Skeletal muscle cell (primary cell): ENCODE measurements at regions not wholly inside any gene's neighbourhood (a gene's known extent, or its start where the extent isn't known, plus 50 kb on each side); places are given as distances from the start of the nearest gene placed in this dataset.

Experiments used
- DNase-seq: peaks from one replicate; pipeline ENCODE4 v3.0.0-alpha.2; 2010; ENCODE audit warnings: low read depth
- H3K4me3 ChIP-seq: 2 replicates; pipeline ENCODE4 v1.5.1; 2011; ENCODE audit warnings: low read depth, mild to moderate bottlenecking, control low read depth, low read length, moderate library complexity

DNA sequence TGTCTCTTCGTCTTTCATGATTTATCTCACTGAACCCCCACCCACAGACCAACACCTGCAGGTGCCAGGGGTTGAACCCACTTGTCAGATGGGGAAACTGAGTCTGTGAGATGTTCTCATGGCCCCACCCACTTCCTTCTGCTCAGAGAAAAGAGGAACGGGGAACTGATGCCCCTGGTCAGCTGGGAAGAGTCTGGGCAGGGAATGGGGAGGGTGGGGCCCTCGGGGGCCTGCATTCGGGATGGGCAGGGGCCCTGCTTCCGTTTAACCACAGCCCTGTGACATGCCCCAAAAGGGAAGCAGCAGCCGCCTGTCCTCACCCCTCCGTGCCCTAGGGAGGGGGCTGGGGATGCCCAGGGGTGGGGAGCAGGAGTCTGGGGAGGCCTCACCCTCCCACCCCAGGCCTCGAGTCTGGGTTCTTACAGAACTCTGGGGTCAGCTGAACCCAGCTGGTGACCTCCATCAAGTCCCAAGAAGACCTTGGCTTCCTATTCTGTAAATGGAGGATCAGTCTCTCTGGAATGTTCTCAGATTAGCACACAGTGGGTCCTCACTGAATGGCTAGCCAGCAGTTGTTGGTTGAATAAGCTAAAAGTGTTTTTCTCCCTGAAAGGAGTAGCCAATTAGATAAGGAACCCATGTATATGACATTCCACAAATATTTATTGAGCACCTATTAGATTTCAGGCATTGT is 81.5 kb downstream of the CEBPB start:
- H3K4me3 ChIP-seq, result no peak overlapping the region
- DNase-seq, result no peak

DNA sequence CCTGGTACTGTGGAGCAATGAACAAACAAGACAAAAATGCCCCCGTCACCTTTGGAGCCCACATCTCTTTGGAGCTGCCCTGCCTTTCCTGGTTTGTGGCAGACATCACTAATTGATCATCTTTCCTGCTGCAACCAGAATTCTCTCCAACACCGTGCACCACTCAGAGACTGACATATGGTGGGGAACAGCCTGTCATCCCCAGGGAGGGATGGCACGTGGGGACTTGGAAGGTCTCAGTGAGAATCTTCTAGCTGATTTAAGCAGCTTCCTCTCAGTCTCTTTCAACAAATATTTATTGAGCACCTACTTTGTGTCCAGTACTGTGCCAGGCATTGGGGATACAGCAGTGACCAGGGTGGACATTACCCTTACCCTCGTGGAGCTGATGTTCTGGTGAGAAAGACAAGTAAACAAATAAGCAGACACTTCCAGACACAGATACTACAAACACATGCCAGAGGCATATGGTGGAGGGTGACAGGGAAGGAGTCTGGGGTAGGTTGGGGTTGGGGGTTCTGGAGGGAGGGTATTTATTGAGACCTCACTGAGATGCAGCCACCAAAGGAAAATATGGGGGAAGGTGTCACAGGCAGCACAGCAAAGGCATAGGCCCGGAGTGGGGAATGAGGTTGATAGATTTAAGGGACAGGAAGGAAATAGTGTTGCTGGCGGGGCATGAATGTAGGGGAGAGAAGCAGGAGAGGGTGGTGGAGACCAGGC is 82.3 kb downstream of the CEBPB start:
- no peak for DNase-seq

DNA sequence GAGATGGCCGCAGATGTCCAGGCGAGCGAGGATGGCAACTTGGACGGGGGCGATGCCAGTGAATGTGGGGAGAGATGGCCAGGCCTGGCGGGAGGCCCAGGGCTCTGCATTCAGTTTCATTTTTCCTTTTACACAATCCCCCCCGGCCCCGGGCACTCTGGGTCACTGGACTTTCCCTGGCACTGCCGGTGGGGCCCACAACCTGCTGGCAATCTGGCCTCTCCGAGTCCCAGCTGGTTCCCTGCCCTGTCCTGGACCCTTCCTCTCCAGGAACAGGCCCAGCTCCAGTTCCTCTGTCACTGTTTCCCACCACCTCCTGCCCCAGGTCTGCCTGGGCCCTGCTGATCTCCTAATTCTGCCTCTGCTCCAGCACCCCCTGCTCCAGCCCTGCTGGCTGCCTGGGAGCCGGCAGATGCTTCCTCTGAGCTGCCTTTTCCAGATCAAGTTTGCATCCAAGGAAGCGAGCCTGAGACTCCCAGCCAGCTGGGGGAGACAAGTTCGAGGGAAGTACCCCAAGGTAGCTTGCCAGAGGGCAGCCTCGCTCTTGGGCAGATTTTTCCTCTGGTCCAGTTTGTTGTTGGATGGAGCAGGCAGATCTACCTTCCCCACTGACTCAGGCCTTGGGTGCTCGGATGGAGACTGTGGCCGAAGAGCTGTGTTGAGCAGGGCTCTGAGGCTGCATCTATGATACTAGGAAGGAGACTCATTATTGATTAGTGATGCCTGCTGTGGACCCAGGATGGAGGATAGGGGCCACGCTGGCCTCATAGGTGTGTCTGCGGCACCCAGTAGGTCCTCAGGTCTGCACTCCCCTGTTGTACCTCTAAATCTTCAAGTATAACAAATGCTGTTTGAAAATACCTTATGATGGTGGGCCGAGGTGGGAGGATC is 83.2 kb downstream of the CEBPB start:
- no peak overlapping the region for H3K4me3 ChIP-seq
- DNase-seq, result no peak

More for the DNA sequence above, 82.3 kb downstream of the CEBPB start:
- no peak overlapping the region for H3K4me3 ChIP-seq

DNA sequence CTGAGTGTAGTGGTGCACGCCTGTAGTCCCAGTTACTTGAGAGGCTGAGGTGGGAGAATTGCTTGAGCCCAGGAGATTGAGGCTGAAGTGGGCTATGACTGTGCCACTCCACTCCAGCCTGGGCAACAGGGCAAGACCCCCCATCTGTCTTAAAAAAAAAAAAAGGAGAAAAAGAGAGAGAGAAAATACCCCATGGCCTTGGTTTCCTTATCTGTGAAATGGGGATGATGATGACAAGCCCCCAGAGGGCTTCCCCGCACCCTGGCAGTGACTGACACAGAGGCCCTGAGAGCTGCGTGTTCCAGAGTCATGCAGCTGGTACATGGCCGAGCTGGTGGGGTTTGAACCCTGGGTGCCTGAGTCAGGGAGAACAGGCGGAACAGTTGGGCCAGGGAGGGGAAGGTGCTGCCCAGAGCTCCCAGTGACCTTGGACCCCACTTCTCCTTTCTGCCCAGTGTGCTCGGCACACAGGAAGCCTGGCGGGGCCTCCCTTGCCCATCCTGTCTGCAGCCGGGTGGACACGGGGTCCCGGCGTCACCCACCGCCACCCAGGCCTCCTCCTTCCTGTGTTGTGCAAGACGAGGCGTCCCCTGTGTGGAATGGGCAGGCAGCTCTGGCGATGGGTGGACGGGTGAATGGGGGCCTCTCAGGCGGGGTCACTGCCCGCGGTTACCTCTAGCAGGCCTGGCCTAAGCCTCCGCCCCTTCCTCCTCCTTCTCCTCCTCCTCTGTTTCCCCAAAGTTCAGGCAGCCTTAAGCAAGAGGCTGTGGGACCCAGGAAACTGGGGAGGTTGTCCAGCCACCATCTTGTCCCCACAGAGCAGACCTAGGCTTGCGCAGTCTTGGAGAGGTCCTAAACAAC is 84.2 kb downstream of the CEBPB start:
- DNase-seq, result no peak
- H3K4me3 ChIP-seq, result no peak overlapping the region

DNA sequence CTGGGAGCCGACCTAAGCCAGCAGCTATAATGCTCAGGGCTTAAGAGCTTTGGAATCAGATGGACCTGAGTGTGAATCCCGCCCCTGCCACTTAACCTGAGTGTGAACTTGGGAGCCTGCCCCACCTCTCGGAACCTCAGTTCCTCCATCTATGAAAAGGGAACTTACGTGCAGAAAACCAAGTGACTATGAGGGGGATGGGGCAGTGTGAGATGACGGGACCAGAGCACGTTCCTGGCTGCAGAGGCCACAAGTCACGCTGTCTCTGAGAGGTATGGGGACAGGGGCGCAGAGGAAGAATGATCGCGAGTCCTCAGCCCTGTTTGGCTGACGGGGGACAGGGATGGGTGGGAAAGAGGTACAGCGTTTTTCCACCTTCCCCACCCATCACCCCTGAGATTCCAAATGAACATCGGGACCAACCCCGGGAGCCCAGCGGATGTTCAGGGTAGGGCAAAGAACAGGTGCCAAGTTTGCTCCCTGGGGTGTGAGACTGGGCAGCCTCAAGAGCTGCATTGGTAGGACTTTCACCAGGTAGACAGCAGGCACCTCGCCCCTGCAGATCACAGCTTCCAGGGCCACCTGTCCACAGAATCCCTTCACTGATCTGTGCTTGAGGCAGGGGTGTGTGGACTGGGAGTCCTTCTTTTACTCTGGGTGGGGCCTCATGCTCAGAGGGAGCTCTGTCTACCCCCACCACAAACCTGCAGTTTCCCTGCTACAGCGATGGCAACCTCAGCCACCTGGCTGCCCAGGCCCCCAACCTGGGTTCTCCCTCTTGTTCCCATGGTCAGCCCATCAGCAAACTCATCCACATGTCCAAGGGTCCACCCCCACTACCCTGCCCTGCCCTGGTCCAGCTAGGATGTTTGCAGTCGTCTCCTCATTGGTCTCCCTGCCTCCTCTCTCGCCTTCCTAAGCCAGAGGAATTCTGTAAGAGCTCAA is 85.8 kb downstream of the CEBPB start:
- H3K4me3 ChIP-seq, result no peak overlapping the region
- DNase-seq, result no peak

DNA sequence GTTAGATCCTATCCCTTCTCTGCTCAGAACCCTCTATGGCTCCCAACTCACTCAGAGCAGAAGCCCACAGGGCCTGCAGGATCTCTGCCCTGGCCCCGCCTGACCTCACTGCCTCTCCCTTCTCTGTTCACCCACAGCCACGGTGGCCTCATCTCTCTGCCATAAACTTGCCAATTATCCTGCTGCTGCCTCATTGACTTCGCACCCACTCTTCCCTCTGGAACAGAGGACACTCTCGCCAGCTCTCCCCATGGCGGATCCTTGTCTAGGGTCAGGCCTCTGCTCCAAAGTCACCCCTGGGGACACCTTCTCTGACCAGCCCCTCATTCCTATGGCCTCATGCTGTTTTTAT is 86.4 kb downstream of the CEBPB start:
- no peak overlapping the region for H3K4me3 ChIP-seq
- DNase-seq, result no peak

DNA sequence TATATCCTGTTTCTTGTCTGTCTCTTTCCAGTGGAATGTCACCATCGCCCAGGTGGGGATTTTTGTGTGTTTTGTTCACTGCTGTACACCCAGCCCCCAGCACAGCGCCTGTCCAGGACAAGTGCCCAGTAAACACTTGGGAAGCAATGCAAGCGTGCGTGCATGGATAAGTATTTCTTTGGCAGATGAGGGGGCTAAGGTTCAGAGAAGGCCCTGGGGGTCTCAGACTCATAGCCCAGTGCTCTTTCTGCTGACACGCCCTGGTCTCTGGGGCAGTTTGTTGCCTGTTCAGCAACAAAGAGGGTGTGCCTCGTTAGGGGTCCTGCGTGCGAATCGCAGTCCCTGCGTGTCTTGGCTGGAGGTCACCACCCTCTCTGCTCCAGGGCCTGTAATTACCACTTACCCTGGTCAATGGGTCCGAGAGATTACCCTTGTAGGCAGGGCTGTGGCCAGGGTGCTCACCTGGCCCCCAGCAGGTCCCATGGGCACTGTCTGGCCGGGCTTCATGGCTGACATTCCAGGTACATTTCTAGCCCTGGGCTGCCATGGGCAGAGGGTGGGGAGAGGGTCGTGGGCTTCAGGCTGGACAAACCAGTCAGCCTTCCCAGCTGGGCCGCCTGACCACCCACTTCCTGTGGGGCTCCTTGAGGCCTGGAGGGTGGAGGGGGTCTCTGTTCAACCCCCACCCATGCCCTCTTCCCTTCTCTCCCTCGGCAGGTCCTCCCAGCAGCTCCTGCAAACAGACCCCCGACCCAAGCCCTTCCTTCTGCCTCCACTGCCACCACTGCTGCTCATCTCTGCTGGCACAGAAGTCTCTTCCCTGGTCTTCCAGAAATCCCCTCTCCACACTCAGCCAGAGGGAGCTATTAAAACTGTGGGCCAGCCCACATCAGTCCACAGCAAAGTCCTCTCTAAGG is 87.1 kb downstream of the CEBPB start:
- DNase-seq, result no peak
- H3K4me3 ChIP-seq, result no peak overlapping the region

DNA sequence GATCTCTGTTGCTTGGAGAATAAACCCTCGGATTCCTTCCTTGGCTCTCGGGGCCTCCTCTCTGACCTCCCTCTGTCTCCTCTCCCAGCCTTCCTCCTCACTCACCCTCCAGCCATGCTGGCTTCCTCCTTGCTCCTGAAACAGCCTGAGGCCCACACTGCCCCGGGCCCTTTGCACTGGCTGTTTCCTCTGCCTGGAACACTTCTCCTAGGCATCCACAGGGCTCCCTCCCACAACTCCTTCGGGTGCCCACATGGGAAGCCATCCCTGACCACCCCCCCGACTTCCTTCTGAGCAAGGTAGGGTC is 87.7 kb downstream of the CEBPB start:
- H3K4me3 ChIP-seq, result no peak overlapping the region
- no peak for DNase-seq

DNA sequence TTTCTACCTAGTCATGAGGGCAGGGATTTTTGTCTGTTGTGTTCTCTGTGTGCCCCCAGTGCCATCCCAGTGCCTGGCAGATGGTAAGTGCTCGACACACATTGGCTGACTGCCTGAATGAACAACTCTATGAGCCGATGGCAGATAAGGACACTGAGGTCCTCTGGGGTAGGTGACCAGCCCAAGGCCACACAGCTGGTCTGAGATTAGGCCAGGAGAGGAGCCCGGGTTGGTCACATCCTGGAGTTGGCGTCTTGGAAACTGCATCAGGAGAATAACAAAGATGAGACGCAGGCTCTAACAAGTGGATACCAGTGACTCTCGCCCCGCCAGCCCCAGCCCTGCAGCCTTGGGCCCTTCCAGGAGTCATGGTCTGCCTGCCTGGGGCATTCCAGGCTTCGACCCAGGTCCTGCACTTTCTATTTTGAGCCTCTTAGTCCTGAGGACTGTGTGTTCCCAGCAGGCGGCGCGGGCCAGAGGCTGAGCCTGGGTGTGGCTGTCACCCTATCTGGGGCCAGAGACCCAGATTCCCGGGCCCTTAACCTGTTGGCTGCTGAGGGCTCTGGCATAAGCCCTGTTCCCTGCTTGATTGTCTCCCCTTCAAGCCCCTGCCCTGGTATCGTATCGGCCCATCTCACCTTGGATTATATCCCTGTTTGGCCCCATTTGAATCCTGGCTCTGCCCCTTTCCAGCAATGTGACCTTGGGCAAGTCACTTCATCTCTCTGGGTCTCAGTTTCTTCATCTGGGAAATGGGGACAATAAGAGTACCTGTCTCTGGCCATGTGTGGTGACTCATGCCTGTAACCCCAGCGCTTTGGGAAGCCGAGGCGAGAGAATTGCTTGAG is 88.3 kb downstream of the CEBPB start:
- DNase-seq, result no peak
- no peak overlapping the region for H3K4me3 ChIP-seq

DNA sequence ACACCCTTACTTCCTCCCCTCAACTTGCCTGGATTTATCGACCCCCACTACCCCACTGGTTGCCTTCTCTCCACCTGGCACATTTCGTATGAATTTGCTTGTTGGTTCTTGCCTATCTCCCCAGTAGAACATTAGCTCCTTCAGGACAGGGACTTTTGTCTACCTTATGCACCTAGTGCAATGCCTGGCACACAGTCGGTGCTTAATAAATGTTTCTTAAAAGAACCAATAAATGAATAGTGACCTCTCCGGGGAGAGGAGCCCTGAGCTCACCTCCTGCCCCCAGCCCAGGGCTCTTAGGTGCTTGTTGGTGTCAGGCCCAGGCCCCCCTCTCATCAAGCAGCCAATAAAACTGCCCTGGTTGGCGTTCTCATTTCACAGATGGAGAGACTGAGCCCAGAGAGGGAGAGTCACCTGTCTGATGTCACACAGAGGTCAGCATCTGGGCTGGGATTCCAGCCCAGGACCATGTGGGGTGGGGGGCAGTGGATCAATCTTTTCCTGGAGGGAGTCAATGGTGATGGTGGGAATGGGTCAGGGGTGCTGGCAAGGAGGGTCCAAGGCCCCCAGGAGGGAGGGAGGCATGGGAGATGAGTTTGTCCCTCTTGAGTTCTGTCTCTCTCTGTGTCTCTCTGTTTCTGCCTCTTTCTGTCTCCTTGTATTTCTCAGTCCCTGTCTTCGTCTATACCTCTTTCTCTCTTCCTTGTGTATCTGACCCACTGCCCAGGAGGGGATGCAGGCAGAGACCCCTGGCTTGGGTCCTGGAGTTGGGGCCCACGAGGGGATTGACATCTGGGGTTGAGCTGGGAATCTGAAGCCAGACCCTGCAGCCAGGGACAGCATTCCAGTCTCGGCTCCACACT is 89.6 kb downstream of the CEBPB start:
- DNase-seq, result no peak
- no peak overlapping the region for H3K4me3 ChIP-seq

DNA sequence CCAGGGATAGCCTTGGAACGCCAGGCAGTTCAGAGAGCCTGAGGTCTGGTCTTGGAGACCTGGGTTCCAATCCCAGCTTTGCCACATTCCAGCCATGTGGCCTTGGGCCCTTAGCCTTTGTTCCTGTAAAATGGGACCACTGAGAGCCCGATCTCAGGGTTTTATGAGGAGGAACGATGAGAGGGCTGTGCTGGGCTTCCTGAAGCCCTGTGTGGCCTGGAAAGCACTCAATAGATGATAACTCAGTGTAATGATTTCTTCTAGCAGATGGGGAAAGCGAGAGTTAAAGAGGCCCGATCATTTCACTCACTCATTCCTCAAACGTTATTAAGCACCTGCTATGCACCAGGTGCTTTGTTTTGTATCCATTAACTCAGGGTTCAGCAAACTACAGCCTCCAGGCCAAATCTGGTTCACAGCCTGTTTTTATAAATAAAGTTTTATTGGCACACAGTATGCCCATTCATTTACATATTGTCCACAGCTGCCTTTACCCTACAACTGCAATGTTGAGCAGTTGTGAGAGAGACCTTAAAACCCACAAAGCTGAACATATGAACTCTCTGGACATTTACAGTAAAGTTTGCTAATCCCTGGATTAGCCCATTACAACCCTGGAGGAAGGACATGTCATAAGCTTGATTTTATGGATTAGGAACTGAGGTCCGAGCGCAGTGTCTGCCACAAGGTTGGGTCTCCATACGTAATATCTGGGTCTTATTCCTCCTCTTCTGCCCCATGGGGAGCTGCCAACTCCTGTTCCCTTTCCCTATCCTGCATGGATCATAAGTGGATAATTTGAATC is 90.4 kb downstream of the CEBPB start:
- DNase-seq, result no peak
- H3K4me3 ChIP-seq, result no peak overlapping the region

DNA sequence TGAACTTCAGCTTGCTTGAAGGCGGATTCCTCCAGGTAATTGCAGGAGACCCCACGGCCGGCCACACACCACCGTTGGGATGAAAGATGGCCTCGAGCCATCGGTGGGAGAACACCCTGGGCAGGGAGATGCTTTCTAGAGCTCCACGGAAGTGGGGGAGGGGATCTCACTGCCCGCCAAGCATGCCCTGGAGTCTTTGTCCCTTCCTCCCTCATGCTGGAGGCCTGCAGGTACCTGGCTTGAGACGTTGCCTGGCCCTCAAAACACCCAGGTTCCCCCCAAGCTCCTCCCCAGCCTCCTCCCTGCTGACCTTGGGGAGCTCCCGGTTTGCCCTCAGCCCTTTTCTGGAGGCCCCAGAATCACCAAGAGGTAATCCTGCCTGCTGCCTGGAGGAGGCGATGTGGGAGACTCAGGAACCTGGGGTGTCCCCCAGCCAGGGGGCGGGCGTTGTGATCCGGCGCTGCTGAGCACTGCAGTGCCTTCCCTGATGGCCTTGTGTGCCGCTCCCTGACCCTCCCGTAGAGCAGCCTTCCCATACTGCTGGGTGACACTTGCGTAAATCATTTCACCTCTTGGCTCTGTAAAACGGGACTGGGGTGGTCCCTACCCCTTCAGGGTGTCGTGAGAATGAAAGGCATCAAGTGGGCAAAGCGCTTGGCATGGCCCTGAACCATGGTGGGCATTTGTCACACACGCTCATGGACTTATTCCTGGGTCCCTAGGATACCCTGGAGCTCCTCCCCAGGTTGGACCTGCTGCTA is 91.4 kb downstream of the CEBPB start:
- no peak for DNase-seq
- H3K4me3 ChIP-seq, result no peak overlapping the region

DNA sequence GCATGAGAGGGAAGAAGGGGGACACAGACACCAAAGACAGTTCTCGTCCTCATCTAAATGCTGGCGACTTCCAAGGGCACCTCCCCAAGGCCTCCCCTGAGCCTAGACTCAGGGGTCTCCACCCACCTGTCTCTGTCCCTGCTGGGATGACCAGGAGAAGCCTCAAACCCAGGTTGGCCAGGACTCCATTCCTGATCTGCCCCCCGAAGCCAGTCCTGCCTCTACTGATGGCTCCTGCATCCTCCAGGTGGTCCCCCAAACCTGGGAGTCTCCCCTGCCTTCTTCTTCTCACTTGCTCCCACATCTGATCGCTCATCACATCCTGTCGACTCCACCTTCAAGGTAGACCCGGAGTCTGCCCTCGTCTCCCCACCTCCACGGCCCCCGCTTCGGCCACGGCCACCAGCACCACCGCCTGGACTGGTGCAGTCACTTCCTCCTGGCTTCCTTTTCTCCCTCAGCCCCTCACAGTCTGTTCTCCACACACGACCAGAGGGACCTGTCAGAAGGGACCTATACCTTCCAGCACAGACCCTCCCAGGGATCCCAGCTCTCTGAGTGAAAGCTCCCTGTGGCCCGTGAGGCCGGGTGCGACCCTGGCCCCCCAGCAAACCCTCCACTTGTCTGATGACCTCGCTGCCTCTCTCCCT is 92.1 kb downstream of the CEBPB start:
- DNase-seq, result no peak
- no peak overlapping the region for H3K4me3 ChIP-seq

DNA sequence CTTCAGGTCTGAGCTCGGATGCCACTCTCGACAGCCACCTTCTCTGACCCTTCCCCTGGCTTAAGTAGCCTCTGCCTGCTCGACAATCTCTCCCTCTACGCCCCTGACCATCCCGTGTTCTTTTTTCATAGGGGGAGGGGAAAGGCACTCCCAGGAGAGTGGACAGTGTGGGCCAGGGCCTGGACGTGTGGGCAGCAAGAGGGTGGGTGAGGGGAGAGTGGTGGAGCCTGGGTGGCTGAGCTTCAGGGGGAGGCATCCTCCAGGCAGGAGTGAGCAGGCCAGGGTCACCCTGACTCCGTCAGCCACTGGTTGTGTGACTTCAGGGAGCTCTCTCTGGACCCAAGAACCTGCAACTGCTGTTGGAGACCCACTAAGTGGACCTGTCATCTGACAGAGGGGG is 92.7 kb downstream of the CEBPB start:
- no peak for DNase-seq
- no peak overlapping the region for H3K4me3 ChIP-seq
